ENCODE measurements at regions not wholly inside any gene's neighbourhood (a gene's known extent, or its start where the extent isn't known, plus 50 kb on each side); places are given as distances from the start of the nearest gene placed in this dataset.

DNA sequence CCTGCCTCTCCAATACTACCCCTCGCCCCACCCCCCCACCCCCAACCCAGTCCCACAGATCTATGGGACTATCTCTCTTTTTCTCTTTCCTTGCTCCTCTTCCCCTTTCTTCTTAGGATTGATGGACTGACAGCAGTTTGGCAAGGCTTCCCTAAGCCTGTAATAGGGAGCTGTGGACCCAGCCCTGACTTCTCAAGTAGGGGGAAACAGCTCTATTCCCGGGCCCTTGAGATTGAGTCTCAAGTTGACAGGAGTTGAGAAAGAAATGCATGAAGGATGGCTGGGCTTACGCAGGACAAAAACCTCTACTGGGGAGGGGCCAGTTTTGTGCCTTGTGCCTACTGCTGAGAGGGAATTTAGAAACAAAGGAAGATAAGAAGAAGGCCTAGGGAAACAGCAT, 60.4 kb downstream of the SMUG1 start:
- no peaks in the 10 kb centered on the region for H3K9me3 Mint-ChIP-seq
- ATAC-seq (replicated peaks; ENCODE audit: extremely low read depth, poor library complexity, severe bottlenecking) (no peak), DNase-seq (ENCODE audit: low spot score in 2 of 2) (no peak)
- no peaks in the 10 kb centered on the region for H3K36me3 Mint-ChIP-seq (ENCODE audit: insufficient read depth)
- peaks cover 68% of the 10 kb centered on the region for H3K27me3 Mint-ChIP-seq
- peaks cover 14% of the 10 kb centered on the region for H3K4me1 Mint-ChIP-seq
- no peak overlapping the region for H3K27ac Mint-ChIP-seq (ENCODE audit: low read depth)
- H3K4me3 Mint-ChIP-seq: no peak overlapping the region

DNA sequence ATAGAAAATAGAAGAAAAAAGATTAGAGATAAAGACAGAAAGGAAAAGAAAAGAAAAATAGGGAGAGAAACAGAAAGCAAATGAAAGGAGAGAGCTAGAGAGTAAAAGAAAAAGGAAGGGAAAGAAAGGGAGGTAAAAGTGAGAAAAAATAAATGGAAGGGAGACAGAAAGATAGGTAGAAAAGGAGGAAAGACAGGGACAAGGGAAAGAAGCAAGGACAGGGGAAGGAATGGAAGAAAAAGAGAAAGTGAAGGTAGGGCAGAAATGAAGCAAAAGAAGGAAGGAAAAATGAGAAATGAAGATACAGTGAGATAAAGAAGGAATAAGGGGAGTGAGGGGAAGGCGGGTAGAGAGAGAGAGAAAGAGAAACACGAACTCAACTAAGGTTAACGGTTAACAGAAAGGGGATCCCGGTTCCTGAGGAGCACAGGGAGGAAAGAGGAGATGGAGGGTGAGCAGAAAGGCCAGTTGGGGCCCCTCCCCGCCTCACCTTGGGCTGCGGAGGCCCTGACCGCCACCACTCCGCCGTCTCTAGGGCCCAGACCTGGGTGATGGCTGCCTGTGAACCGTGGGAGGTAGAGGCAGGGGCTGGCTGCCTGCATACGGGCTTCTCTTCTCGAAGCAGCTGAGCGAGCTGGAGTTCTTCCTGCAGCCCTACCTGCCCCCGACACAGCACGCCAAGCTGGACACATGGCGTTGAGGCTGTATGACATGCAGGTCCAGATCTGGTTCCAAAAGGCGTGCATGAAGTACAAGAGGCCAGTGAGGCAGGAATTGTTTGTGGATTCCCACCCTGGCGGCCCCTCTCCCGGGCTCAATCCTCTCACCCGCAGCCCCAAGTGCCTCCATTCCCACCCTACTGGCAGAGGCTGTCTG, 59.5 kb downstream of the SMUG1 start:
- DNase-seq (ENCODE audit: low spot score in 2 of 2) (no peak), ATAC-seq (replicated peaks; ENCODE audit: extremely low read depth, poor library complexity, severe bottlenecking) (no peak)
- Mint-ChIP-seq H3K27ac (ENCODE audit: low read depth) (no peak overlapping the region), H3K36me3 (ENCODE audit: insufficient read depth) (no peaks in the 10 kb centered on the region), H3K4me1 (peaks cover 14% of the 10 kb centered on the region), H3K27me3 (peaks cover 68% of the 10 kb centered on the region), H3K4me3 (no peak overlapping the region), H3K9me3 (no peaks in the 10 kb centered on the region)
